Upper lobe of right lung (tissue), 1 donor: ENCODE measurements at regions not wholly inside any gene's neighbourhood (a gene's known extent, or its start where the extent isn't known, plus 50 kb on each side); places are given as distances from the start of the nearest gene placed in this dataset.

Experiments used
- ATAC-seq: fragments of 200-7000 bp; cut with Tn5 transposase; one replicate; pipeline ENCODE4 v1.9.1; 2020; ENCODE audit warnings: mild to moderate bottlenecking, moderate library complexity
- DNase-seq: peaks from one replicate; pipeline ENCODE4 v3.0.0-alpha.2; 2020
- H3K27ac ChIP-seq: fragments of 200-600 bp; one replicate; pipeline ENCODE4 v1.8.0; 2022
- H3K27me3 ChIP-seq: fragments of 200-600 bp; one replicate; pipeline ENCODE4 v1.8.0; 2022; ENCODE audit warnings: mild to moderate bottlenecking
- H3K36me3 ChIP-seq: fragments of 200-600 bp; one replicate; pipeline ENCODE4 v1.8.0; 2022
- H3K4me1 ChIP-seq: fragments of 200-600 bp; one replicate; pipeline ENCODE4 v1.8.0; 2022
- H3K4me3 ChIP-seq: fragments of 200-600 bp; one replicate; pipeline ENCODE4 v1.8.0; 2022; ENCODE audit warnings: mild to moderate bottlenecking
- H3K9me3 ChIP-seq: fragments of 200-600 bp; one replicate; pipeline ENCODE4 v1.8.0; 2022
- intact Hi-C: fragments of 100-400 bp; cut with DNase I; formaldehyde crosslinking; loops from one replicate; pipeline ENCODE4 v1.11.0; 2022
- TF ChIP-seq, protein P1 (sequence below): fragments of 200-600 bp; IDR thresholded peaks from one replicate; pipeline ENCODE4 v1.8.0; 2022; ENCODE audit warnings: antibody characterized with exemption
- donor health status: DM: no; HTN: yes; CAD: no; lungs with severe emphysema.

DNA sequence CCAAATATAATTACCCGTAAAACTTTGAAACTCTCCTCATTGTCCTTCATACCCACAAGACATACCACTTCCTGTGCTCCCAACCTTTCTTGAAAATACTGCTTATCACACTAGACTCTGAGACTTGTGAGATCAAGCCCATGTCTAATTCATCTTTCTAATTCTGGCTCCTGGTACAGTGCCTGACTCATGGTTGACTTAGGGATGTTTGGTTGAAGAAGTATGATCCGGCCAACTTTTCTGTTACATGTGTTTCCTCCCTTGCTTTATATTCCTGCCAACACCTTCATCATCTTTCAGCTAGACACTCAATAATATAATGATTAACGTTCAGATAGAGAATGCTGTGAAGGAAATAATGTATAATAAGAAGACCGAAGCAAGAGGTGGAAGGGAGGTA is 58.2 kb downstream of the MEX3B start:
- H3K4me3 ChIP-seq = no peak overlapping the region
- ATAC-seq (no peak), DNase-seq (no peak)
- no peaks in the 10 kb centered on the region for H3K4me1 ChIP-seq
- H3K27me3 ChIP-seq = peaks cover 6% of the 10 kb centered on the region
- TF ChIP-seq, protein P1, sequence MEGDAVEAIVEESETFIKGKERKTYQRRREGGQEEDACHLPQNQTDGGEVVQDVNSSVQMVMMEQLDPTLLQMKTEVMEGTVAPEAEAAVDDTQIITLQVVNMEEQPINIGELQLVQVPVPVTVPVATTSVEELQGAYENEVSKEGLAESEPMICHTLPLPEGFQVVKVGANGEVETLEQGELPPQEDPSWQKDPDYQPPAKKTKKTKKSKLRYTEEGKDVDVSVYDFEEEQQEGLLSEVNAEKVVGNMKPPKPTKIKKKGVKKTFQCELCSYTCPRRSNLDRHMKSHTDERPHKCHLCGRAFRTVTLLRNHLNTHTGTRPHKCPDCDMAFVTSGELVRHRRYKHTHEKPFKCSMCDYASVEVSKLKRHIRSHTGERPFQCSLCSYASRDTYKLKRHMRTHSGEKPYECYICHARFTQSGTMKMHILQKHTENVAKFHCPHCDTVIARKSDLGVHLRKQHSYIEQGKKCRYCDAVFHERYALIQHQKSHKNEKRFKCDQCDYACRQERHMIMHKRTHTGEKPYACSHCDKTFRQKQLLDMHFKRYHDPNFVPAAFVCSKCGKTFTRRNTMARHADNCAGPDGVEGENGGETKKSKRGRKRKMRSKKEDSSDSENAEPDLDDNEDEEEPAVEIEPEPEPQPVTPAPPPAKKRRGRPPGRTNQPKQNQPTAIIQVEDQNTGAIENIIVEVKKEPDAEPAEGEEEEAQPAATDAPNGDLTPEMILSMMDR = no peak
- H3K9me3 ChIP-seq = no peaks in the 10 kb centered on the region
- H3K27ac ChIP-seq = no peak overlapping the region
- H3K36me3 ChIP-seq = no peaks in the 10 kb centered on the region
- intact Hi-C loops = no loop called here

DNA sequence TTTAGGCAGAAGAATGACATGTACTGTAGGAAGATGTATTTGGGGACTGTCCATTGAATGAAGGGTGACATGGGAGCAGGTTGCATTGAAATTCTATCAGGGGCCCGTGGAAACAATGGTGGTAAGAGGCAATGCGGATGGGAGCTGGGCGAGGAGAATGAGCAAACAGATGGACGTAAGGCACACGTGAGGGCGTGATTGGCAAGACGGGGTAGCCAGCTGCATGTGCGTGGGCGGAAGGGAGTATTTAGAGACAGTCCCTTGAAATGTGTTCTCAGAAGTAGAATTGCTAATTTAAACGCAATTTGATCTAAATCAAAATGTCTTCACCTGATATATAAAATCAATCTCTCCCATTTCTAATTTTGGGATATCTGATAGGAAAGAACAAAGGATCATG is 62.3 kb downstream of the MEX3B start:
- ATAC-seq = no peak
- Histone ChIP-seq H3K9me3 (no peaks in the 10 kb centered on the region), H3K36me3 (no peaks in the 10 kb centered on the region), H3K4me1 (no peaks in the 10 kb centered on the region), H3K27ac (no peak overlapping the region), H3K4me3 (no peak overlapping the region), H3K27me3 (no peaks in the 10 kb centered on the region)
- no peak for DNase-seq
- TF ChIP-seq, protein P1 = no peak
- intact Hi-C loops = no loop called here

DNA sequence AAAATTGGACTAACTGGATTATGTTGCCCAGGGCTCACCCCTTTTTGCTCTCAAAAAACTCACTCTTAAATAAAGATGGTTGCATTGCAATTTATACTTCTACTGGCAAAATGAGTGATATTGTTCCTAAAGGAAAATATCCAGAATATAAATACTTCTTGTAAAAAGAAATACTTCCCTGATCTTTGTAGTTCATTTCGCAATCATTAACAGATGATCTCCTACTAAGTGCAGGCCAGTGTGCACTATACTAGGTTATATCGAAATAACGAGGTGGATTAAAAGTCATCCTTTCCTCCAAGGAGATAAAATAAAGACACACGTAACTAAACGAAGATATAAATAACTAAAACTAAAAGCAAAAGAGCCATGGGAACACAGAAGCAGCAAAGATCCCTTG is 63.0 kb downstream of the MEX3B start:
- H3K36me3 ChIP-seq = no peaks in the 10 kb centered on the region
- no peak overlapping the region for H3K27ac ChIP-seq
- ATAC-seq = no peak
- TF ChIP-seq, protein P1 = no peak
- intact Hi-C loops = no loop called here
- no peak overlapping the region for H3K4me3 ChIP-seq
- H3K4me1 ChIP-seq = no peaks in the 10 kb centered on the region
- no peaks in the 10 kb centered on the region for H3K27me3 ChIP-seq
- no peaks in the 10 kb centered on the region for H3K9me3 ChIP-seq
- DNase-seq = no peak

DNA sequence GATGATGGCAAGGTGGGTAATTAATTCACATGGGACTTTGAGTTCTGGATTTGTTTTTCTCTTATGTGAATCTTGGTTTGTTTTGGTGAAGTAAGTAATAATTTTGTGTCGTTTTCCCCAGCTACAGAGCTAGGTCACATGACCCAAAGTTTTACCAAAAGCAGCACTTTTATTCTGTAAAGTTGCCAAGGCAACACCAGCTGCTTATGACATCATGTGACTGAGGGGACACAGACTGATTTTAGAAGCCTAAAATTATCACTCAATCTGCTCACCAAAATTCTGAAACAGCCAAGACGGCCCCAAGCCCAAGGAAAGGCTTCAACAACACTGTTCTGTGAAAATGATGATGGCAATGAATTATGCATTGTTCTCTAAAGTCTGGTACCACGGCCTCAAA is 63.9 kb downstream of the MEX3B start:
- no peak overlapping the region for H3K4me3 ChIP-seq
- H3K9me3 ChIP-seq = no peaks in the 10 kb centered on the region
- no peaks in the 10 kb centered on the region for H3K36me3 ChIP-seq
- intact Hi-C loops = no loop called here
- TF ChIP-seq, protein P1 = no peak
- no peak overlapping the region for H3K27ac ChIP-seq
- no peaks in the 10 kb centered on the region for H3K4me1 ChIP-seq
- ATAC-seq (no peak), DNase-seq (no peak)
- H3K27me3 ChIP-seq = no peaks in the 10 kb centered on the region

DNA sequence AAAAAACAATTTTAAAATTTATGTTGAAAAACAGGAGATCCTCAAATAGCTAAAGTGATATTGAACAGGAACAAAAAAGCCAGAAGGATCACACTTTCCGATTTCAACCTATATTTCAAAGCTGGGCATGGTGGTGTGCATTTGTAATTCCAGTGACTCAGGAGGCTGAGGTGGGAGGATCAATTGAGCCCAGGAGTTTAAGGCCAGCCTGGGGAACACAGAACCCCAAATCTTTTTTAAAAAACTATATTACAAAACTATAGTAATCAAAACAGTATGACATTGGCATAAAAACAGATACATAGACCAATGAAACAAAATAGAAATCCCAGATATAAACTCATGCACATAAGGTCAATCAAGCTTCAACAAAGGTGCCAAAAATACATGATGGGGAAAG is 68.4 kb downstream of the MEX3B start:
- TF ChIP-seq, protein P1 = no peak
- ATAC-seq = no peak

DNA sequence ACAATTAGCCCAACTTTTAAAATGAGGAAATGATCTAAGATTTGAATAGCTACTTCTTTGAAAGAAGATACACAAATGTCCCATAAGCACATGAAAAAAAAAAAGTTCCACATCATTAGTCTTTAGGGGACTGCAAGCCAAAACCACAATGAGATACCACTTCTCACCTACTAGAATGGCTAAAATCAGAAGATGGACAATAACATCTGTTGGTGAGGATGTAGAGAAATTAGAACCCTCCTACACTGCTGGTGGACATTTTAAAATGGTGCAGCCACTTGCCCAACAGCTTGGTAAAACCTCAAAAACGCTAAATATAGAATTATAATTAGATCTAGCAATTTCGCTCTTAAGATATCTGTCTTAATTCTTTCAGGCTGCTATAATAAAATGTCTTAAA is 77.1 kb downstream of the MEX3B start:
- Histone ChIP-seq H3K27ac (no peak overlapping the region), H3K4me1 (no peaks in the 10 kb centered on the region), H3K36me3 (no peaks in the 10 kb centered on the region), H3K9me3 (no peaks in the 10 kb centered on the region), H3K4me3 (no peak overlapping the region), H3K27me3 (no peaks in the 10 kb centered on the region)
- no peak for ATAC-seq
- intact Hi-C loops = no loop called here
- DNase-seq = no peak
- TF ChIP-seq, protein P1 = no peak

More for the DNA sequence above, 68.4 kb downstream of the MEX3B start:
- H3K27me3 ChIP-seq = no peaks in the 10 kb centered on the region
- no peak for DNase-seq
- no peak overlapping the region for H3K27ac ChIP-seq
- H3K36me3 ChIP-seq = no peaks in the 10 kb centered on the region
- no peak overlapping the region for H3K4me3 ChIP-seq
- H3K4me1 ChIP-seq = no peaks in the 10 kb centered on the region
- no peaks in the 10 kb centered on the region for H3K9me3 ChIP-seq
- intact Hi-C loops = no loop called here
